Stimulated activated CD4-positive, alpha-beta T cell treated with anti-CD3 and anti-CD28 coated beads, Interleukin-15, amount 100 ng/mL, for 48 hours (primary cell): ENCODE measurements at regions not wholly inside any gene's neighbourhood (a gene's known extent, or its start where the extent isn't known, plus 50 kb on each side); places are given as distances from the start of the nearest gene placed in this dataset.

Source experiments
- DNase-seq, 2 donors: peaks; one replicate each; pipeline ENCODE4 v3.0.0-alpha.2; 2020; ENCODE audit warnings: low read depth in 2 of 2

GRCh38 chr4:14771094-14771493, 231.2 kb upstream of the CPEB2 start:
- DNase-seq, result no peak

- DNase-seq, result no peak
Observed at GRCh38 chr4:14771504-14772175, 230.6 kb upstream of the CPEB2 start.

GRCh38 chr4:14772388-14772787, 229.9 kb upstream of the CPEB2 start:
- no peak for DNase-seq

- DNase-seq, result peak; percentile 45 to 47
Observed at GRCh38 chr4:14783011-14783877, 219.0 kb upstream of the CPEB2 start.

- no peak for DNase-seq
Observed at GRCh38 chr4:14787221-14787620, 215.1 kb upstream of the CPEB2 start.

- DNase-seq, result peak in 1 of 2 donors; percentile 3
Observed at GRCh38 chr4:14787894-14788293, 214.4 kb upstream of the CPEB2 start.

- no peak for DNase-seq
Observed at GRCh38 chr4:14790494-14790893, 211.8 kb upstream of the CPEB2 start.

- no peak for DNase-seq
Observed at GRCh38 chr4:14792702-14793227, 209.5 kb upstream of the CPEB2 start.

- no peak for DNase-seq
Observed at GRCh38 chr4:14800977-14801376, 201.3 kb upstream of the CPEB2 start.

GRCh38 chr4:14802596-14802995, 199.7 kb upstream of the CPEB2 start:
- no peak for DNase-seq

GRCh38 chr4:14807856-14808255, 194.4 kb upstream of the CPEB2 start:
- no peak for DNase-seq

GRCh38 chr4:14809203-14809602, 193.1 kb upstream of the CPEB2 start:
- no peak for DNase-seq

GRCh38 chr4:14810121-14810520, 192.2 kb upstream of the CPEB2 start:
- DNase-seq, result no peak

GRCh38 chr4:14810568-14810967, 191.7 kb upstream of the CPEB2 start:
- no peak for DNase-seq

- no peak for DNase-seq
Observed at GRCh38 chr4:14812101-14812500, 190.2 kb upstream of the CPEB2 start.

GRCh38 chr4:14816623-14817261, 185.5 kb upstream of the CPEB2 start:
- DNase-seq, result no peak

- DNase-seq, result no peak
Observed at GRCh38 chr4:14824189-14824588, 178.1 kb upstream of the CPEB2 start.

GRCh38 chr4:14827111-14827510, 175.2 kb upstream of the CPEB2 start:
- no peak for DNase-seq

- no peak for DNase-seq
Observed at GRCh38 chr4:14829795-14830194, 172.5 kb upstream of the CPEB2 start.

GRCh38 chr4:14831416-14831815, 170.9 kb upstream of the CPEB2 start:
- no peak for DNase-seq

GRCh38 chr4:14833053-14833452, 169.2 kb upstream of the CPEB2 start:
- no peak for DNase-seq

GRCh38 chr4:14834382-14834781, 167.9 kb upstream of the CPEB2 start:
- DNase-seq, result no peak
